Activated CD4-positive, alpha-beta T cell treated with anti-CD3 and anti-CD28 coated beads, Interleukin-10, Interleukin-2, amounts not matched to agents 100 ng/mL and 50 ng/mL, durations not matched to agents 16 hours and 8 hours (primary cell): ENCODE measurements at regions not wholly inside any gene's neighbourhood (a gene's known extent, or its start where the extent isn't known, plus 50 kb on each side); places are given as distances from the start of the nearest gene placed in this dataset.

Experiments
- DNase-seq: peaks from one replicate; pipeline ENCODE4 v3.0.0-alpha.2; 2020

DNA sequence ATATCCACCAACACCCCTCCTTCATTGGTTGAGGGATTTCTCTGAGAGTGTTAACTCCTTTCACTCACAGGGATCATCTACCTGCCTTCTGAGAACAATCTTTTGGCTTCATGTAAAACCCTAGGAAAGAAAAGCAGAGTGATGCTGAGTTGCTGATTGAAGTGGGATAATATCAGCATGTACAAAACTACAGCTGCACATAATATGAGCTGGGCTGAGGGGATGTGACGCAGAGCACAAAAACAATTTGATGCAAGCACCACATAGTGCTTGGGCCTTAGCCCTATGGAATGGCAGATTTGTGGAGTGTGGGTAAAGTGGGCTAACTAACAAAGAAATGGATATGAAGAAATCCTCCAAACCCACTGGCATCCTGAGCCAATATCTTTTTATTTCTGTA, 267.6 kb upstream of the KCNH8 start:
- DNase-seq, result no peak

GRCh38 chr3:18872466-18872865, 275.8 kb upstream of the KCNH8 start:
- peak; percentile 24 for DNase-seq

DNA sequence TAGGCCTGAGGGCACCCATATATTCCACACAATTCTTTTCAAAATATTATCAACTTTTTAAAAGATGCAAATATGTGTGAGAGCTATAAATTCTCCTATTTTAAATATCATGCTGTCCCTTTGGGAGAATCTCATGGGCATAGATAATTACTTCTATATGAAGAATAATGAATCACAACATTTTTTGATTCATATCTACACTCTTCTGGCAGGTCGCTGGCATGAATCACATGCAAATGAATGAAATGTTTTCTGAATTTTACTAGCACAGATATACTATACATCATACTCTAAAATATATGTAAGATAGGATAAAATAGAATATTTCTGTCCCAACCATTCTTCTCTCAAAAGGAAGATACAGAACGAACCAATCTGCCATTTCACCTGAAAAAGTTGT, 277.7 kb upstream of the KCNH8 start:
- DNase-seq, result no peak

DNA sequence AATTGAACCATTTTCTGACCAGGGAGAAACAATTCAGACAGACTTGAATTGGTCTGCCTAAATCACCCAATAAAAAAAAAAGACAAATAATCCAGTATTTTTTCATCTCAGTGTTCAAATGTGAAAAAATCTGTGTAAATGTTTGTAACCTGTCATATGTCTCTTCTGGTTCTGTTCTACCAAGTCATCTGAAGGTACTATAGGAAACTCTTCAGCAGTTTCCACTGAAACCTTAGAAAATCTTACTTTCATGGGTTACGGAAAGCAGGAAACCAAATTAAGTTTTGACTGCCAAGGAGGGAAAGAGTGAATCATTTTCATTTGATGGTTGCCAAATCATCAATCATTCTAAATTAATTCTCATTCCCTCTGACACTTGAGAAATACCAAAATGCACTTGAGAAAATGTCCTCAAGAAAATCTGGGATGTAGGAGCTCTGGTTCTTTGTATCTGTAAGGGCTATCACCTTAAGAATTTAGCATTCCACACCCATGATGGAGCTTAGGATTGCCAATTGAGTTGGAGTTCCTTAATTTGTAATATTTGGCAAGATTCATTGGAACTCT, 278.2 kb upstream of the KCNH8 start:
- peak; percentile 46 for DNase-seq

- DNase-seq, result peak; percentile 32
These were observed 279.2 kb upstream of the KCNH8 start for GRCh38 chr3:18868911-18869689.

GRCh38 chr3:18866899-18867298, 281.4 kb upstream of the KCNH8 start:
- DNase-seq, result no peak

DNA sequence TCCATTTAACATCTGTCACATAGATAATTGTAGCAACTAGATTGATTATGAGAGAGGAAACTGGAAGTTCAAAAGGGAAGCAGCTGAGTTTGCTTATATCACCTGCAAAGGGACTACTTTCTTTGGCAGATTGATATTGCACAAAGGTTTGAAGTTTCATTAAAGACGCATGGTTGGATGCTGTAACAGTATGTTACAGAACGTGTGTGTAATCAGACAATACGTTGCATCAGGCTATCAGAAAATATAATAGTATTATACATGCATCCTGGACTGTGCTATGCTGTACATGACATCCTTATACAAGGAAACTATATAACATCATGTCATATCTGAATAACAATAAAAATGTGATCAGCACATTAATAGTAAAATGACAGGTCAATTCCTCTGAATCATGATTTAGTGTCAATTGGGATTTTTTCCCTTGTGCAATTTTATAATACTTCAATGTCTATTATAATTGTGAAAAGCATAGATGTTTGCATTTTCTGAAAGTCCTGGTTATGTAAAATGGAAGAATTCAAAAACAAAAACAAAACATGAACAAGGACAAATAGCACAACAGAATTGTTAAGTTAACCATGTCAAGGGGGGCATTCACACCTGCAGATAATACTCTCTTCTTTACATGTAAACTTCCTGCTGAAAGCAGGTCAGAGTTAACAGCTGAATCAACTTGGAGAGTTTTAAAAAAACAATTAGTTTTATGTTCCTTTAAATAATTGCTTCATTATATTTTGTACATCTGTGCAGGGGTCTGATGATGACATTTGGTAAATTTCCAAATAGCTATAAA, 283.2 kb upstream of the KCNH8 start:
- no peak for DNase-seq

GRCh38 chr3:18862077-18862476, 286.2 kb upstream of the KCNH8 start:
- no peak for DNase-seq

- no peak for DNase-seq
These were observed 287.2 kb upstream of the KCNH8 start for GRCh38 chr3:18861137-18861536.

DNA sequence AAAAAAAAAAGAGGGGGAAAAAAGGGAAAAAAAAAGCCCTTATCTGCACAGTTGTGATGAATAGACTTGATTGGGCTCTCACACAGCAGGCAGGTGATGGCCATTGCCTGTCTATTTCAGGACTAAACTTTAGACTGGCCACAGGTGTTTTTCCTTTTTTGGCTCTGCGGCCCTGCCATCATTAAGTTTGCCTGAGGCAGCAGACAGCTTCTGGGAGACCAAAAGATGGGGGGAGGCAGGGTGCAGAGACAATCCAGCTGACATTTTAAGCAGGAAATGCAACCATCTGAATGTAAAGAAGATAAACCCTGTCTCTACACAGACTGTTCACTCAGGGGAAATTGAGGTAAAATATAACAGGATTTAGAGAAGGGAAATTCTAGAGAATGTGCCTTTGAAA, 295.0 kb upstream of the KCNH8 start:
- no peak for DNase-seq

GRCh38 chr3:18847583-18848197, 300.6 kb upstream of the KCNH8 start:
- peak; percentile 35 for DNase-seq

DNA sequence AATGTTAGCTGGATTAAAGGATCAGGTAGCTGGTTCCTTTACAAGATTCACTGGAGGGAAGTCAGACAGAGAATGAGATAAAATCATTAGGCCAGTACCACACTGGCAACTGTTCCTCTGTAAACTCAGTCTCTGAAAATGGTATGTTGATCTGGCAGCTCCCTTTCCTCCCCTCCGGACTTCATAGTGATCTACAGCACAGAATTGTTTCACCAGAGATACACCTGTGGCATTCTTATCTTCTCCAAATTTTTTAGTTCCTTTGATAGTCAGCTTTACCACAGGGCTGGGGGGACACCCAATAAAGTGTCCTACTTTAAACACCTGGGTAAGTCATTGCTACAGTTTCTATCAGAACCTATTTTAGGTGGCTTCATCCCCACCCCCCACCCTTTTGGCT, 304.3 kb upstream of the KCNH8 start:
- DNase-seq, result no peak

GRCh38 chr3:18843188-18843587, 305.1 kb upstream of the KCNH8 start:
- no peak for DNase-seq

DNA sequence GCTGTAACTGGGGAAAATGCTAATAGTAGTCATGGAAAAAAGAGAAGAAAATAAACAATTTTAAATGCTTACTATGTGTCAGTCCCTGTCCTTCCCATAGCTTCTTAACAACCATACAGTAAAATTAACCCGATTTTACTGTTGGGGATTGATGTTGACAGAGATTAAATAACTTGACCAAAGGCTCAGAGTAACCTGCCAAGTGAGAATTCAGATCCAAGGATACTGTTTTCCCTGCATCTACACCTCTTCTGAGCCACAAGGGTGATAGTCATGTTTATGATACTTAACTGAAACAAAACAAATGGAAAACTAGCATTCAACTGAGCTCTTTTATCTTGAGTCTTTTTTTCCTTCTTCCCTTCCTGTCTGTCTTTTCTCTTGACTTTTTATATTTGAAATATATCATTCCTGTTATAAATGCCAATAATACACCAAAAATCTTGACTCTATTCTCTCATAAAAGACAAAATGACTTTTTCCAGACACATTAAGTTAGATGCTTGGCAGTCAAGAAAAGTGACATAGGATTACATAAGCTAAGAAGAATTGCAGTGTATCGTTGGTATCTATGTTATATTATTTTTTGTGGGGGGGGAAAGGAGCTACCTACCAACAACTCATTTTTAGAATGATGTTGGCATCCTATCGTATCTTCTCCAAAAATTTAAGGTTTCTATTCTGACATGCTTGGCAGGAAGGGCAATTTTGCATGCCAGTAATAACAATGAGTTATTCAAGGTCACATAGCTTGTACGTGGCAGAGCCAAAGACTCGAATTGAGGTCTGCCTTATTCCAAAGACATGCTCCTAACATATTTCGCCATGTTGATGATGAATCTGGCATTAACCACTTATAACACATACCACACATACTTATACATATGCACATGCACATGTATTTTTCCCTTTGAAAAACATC, 306.6 kb upstream of the KCNH8 start:
- DNase-seq, result no peak

DNA sequence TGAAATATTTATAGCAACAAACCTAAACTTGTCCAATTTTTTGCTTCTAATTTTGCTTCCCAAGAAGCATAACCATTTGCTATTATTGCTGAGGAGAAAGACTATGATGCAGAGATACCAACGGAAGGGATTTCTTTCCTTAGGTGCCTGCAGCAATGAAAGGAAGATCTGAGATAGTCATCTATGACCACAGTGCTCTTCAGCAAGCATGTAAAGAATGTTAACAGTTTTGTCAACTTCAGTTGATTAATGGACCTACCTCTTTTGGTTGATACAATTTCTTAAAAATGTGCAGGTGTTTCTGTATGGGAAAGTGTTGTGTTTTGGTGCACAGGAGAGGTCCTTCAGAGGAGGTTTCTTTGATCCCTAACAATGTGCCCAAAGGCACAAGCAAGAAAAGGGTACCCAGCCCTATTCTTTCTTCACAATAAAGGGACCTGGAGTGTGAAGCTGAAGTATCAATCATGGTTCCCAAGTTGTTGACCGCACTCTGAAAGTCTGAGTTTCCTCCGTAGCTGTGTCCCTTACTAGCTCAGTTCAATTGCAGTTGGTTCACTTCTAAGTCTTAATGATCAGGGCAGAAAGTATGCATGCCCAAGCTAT, 307.7 kb upstream of the KCNH8 start:
- DNase-seq, result no peak

- no peak for DNase-seq
These were observed 309.6 kb upstream of the KCNH8 start for GRCh38 chr3:18838758-18839157.

GRCh38 chr3:18837137-18837755, 311.1 kb upstream of the KCNH8 start:
- no peak for DNase-seq

DNA sequence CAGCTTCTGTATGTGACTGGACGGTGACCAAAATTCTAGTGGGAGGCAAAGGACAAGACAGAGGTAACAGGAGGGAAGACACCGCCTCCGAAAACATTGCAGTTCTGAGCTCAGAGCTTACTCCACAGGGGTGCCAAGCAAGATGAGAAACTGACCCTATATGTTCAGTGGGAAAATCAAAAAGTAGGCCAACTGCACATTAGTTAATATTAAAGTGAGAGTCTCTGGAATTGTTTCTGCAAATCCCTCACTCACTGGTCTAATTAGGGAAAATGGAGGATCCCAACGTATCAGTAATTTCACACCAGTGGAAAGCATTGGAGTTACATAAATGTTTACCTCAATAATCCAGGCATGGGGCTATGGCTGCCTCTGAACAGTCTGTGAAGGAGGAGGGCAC, 313.3 kb upstream of the KCNH8 start:
- DNase-seq, result no peak

DNA sequence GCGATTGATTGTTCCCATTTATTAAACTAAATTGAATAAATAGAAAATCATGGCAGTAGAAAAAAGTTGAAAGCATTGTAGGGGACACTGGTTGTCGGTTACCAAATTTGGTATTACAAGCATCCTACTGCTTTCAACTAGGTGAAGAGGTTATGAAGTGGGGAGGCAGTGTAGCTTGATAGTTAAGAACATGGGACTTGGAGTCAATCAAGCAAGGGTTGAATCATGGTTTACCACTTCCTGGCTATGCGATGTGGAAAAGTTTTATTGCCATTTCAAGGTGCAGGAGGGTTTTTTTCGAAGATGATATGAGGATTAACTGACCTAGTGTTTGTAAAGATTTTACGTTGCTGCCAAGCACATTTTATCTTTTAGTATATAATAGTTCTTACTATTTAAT, 318.2 kb upstream of the KCNH8 start:
- peak; percentile 26 for DNase-seq

- DNase-seq, result no peak
These were observed 319.7 kb upstream of the KCNH8 start for GRCh38 chr3:18828637-18829036.

- no peak for DNase-seq
These were observed 320.6 kb upstream of the KCNH8 start for GRCh38 chr3:18827664-18828063.

GRCh38 chr3:18825665-18826064, 322.6 kb upstream of the KCNH8 start:
- DNase-seq, result no peak
